Left ventricle myocardium inferior (tissue), 1 donor: ENCODE measurements at regions not wholly inside any gene's neighbourhood (a gene's known extent, or its start where the extent isn't known, plus 50 kb on each side); places are given as distances from the start of the nearest gene placed in this dataset.

Source experiments
- DNase-seq: peaks from one replicate; pipeline ENCODE4 v3.0.0-alpha.2; 2020
- H3K27ac ChIP-seq: fragments of 200-600 bp; replicated peaks from 2 replicates; pipeline ENCODE4 v1.8.0; 2021
- H3K27me3 ChIP-seq: fragments of 200-600 bp; 2 replicates; pipeline ENCODE4 v1.8.0; 2021; ENCODE audit warnings: low read depth
- H3K36me3 ChIP-seq: fragments of 200-600 bp; 2 replicates; pipeline ENCODE4 v1.8.0; 2021
- H3K4me1 ChIP-seq: fragments of 200-600 bp; 2 replicates; pipeline ENCODE4 v1.8.0; 2021
- H3K4me3 ChIP-seq: fragments of 200-600 bp; 2 replicates; pipeline ENCODE4 v1.8.0; 2021; ENCODE audit warnings: mild to moderate bottlenecking, moderate library complexity
- H3K9me3 ChIP-seq: fragments of 200-600 bp; replicated peaks from 2 replicates; pipeline ENCODE4 v1.8.0; 2021
- CTCF ChIP-seq: fragments of 200-600 bp; IDR thresholded peaks from 2 replicates; pipeline ENCODE4 v1.8.0; 2021; ENCODE audit warnings: antibody characterized with exemption, mild to moderate bottlenecking, borderline replicate concordance
- intact Hi-C: fragments of 100-400 bp; cut with micrococcal nuclease; formaldehyde crosslinking; loops from one replicate; pipeline ENCODE4 v1.11.0; 2022
- donor health status: DM: no; HTN: yes; CAD: no; lungs with severe emphysema.

DNA sequence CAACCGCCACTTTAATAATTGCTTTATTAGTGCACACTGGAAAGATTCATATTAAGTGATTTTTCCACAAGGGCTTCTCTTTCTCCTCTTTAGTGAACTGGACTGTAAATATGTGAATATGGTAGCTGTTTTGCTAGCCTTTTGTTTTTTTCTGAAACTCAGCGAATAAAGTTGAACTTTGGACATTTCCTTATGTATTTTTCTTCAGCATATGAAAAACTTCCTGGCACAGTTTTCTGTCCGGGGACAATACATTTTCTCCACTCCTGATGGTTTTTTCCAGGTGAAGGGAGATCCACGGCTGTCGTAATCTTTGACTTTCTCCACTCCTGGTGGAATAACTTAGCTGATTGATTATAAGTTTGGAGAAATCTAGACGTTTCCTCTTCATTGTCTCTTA is 457.4 kb upstream of the FAT1 start:
- no peaks in the 10 kb centered on the region for H3K4me1 ChIP-seq
- no peak overlapping the region for H3K4me3 ChIP-seq
- no peak overlapping the region for H3K27ac ChIP-seq
- intact Hi-C loops = no loop called here
- H3K27me3 ChIP-seq = peaks cover 7% of the 10 kb centered on the region
- no peak for TF ChIP-seq CTCF
- DNase-seq = no peak
- H3K9me3 ChIP-seq = no peaks in the 10 kb centered on the region
- H3K36me3 ChIP-seq = no peaks in the 10 kb centered on the region

DNA sequence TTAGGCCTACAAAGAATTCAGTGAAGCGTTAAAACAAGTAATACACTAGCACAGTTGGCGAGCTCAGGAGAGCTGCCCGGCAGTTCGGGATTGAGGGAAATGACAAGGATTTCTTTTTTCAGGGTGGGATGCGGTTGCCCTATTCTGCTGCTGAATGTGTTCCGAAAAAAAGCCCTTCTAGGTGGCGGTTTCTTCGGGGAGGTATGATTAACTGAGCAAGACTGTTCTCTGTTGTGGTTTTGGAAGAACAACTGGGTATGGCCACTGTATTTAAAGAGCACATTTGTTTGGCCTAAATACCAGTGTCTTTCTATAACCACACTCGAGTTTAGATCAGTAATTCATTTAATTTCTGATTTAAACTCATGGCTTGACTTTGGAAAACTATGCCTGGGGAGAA is 459.7 kb upstream of the FAT1 start:
- DNase-seq = no peak
- Histone ChIP-seq H3K36me3 (no peaks in the 10 kb centered on the region), H3K9me3 (no peaks in the 10 kb centered on the region), H3K4me3 (no peak overlapping the region), H3K4me1 (no peaks in the 10 kb centered on the region), H3K27me3 (peaks cover 7% of the 10 kb centered on the region), H3K27ac (no peak overlapping the region)
- TF ChIP-seq CTCF = no peak
- intact Hi-C loops = no loop called here

DNA sequence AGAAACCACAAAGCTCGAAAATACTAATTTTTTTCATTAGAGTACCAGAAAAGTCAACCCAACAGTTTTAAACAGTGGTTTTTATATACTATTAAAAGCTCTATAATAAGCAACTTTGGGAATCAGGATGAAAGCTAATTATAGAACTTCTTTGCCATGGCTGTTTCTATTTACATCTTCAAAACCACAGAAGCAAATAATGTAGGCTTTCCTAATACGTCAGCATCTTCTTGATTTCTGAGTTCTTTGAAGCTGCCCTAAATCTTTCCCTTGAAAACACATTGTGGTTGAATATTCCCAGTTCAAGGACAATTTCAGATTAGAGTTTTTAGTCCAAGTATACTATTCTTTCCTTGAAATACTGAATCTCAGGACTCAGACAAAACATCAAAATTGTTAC is 460.2 kb upstream of the FAT1 start:
- intact Hi-C loops = no loop called here
- Histone ChIP-seq H3K9me3 (no peaks in the 10 kb centered on the region), H3K27ac (no peak overlapping the region), H3K4me3 (no peak overlapping the region), H3K4me1 (no peaks in the 10 kb centered on the region), H3K27me3 (peaks cover 7% of the 10 kb centered on the region), H3K36me3 (no peaks in the 10 kb centered on the region)
- DNase-seq = no peak
- no peak for TF ChIP-seq CTCF

- Histone ChIP-seq H3K27me3 (peaks cover 7% of the 10 kb centered on the region), H3K9me3 (no peaks in the 10 kb centered on the region), H3K4me1 (no peaks in the 10 kb centered on the region), H3K36me3 (no peaks in the 10 kb centered on the region), H3K27ac (no peak overlapping the region), H3K4me3 (no peak overlapping the region)
- DNase-seq = no peak
- intact Hi-C loops = no loop called here
- TF ChIP-seq CTCF = no peak
Measured at GRCh38 chr4:187184508-187184907, 460.9 kb upstream of the FAT1 start.

DNA sequence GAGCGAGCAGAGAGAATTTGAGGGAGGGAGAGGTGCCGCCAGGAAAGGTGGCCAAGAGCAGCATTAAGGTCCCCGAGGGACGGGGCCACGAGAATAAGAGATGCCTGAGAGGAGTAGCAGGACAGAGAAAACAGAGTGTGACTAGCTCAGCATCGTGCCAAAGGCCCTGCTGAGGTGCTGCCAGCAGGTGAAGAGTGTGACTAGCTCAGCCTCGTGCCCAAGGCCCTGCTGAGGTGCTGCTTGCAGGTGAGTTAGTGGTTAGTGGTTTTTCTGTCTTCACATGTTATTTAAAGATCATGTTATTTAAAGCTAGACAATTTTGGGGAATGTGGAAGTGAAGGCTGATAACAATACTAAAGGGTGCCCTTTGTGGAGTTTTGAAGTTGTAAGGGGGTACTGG is 464.5 kb upstream of the FAT1 start:
- Histone ChIP-seq H3K4me3 (no peak overlapping the region), H3K36me3 (no peaks in the 10 kb centered on the region), H3K27me3 (no peaks in the 10 kb centered on the region), H3K27ac (no peak overlapping the region), H3K9me3 (no peaks in the 10 kb centered on the region), H3K4me1 (no peaks in the 10 kb centered on the region)
- intact Hi-C loops = no loop called here
- DNase-seq = no peak
- TF ChIP-seq CTCF = no peak

DNA sequence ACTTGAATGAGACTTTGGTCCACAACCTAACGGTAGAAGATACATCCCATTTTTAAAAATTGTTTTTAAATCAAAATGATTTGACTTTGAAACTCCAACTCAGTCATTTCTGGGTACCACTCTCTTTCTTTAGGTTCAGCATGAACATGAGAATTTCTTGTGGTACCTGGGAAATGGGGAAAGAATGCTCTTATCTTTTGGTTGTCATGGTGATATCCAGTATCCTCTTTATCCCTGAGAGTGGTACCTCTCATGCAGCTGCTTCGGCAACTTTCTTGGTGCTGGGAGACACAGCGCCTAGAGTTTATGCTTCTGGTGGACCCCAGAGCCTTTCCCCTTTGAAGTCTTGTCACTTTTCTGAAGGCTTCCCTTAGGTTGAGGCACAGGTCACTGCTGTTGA is 465.1 kb upstream of the FAT1 start:
- H3K36me3 ChIP-seq = no peaks in the 10 kb centered on the region

More for the DNA sequence above, 465.1 kb upstream of the FAT1 start:
- H3K27me3 ChIP-seq = no peaks in the 10 kb centered on the region
- H3K4me1 ChIP-seq = no peaks in the 10 kb centered on the region
- H3K4me3 ChIP-seq = no peak overlapping the region
- H3K9me3 ChIP-seq = no peaks in the 10 kb centered on the region
- no peak for TF ChIP-seq CTCF
- DNase-seq = no peak
- intact Hi-C loops = no loop called here
- H3K27ac ChIP-seq = no peak overlapping the region
